ENCODE measurements at regions not wholly inside any gene's neighbourhood (a gene's known extent, or its start where the extent isn't known, plus 50 kb on each side); places are given as distances from the start of the nearest gene placed in this dataset.
"Not testable (repeated sequence)": the region's sequence is repeated elsewhere in the genome, so short reads cannot be mapped to it uniquely, and the experiment has no call there.

DNA sequence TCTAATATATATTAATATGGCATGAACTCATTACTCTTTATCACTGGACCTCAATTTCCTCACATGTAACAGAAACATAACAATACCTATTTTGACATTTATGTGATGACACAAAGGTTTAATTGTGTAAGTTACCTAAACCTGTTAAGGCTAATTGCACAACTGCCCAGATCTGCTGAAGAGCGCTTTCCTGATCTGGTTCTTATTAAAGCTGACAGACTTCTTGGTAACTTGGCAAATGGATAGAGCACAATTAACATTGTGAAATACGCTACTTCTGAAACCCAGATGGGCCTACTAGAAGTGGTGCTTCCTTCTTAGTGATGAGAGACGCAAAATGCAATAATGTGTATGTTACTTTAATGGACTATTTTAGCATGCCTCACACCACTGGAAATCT, 1767.2 kb upstream of the RAG2 start:
- H3K9me3 Mint-ChIP-seq: peaks cover 6% of the 10 kb centered on the region
- no peak for DNase-seq (ENCODE audit: low spot score in 2 of 2)
- H3K27ac Mint-ChIP-seq: no peak overlapping the region

GRCh38 chr11:38356255-38356654, 1758.2 kb upstream of the RAG2 start:
- H3K4me3 Mint-ChIP-seq: no peak overlapping the region
- H3K27me3 Mint-ChIP-seq: no peaks in the 10 kb centered on the region
- H3K27ac Mint-ChIP-seq: no peak overlapping the region
- H3K36me3 Mint-ChIP-seq: no peaks in the 10 kb centered on the region
- ATAC-seq (ENCODE audit: low read depth) (no peak), DNase-seq (ENCODE audit: low spot score in 2 of 2) (no peak)
- H3K9me3 Mint-ChIP-seq: peaks cover 7% of the 10 kb centered on the region
- no peaks in the 10 kb centered on the region for H3K4me1 Mint-ChIP-seq

More for the DNA sequence above, 1767.2 kb upstream of the RAG2 start:
- no peak for ATAC-seq (ENCODE audit: low read depth)
- H3K4me3 Mint-ChIP-seq: no peak overlapping the region
- no peaks in the 10 kb centered on the region for H3K4me1 Mint-ChIP-seq
- H3K36me3 Mint-ChIP-seq: no peaks in the 10 kb centered on the region
- H3K27me3 Mint-ChIP-seq: no peaks in the 10 kb centered on the region

DNA sequence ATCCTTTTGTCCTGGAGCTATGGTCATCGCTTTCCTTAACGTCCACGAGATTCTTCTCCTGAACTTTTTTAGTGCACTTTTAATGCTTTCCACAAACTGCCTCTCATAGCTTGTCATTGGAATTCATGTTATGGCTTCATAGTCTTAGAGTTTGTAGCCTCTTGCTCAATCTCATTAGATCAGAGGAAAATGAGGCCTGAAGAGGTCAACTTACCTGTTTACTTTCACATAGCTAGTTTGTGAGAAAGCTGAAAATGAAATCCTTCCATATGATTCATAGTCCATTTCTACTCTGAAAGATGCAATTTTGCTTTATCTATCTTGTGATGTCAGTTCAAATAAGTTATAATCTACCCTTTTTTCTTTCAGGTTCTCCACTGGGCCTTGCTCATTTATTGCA, 1747.2 kb upstream of the RAG2 start:
- DNase-seq (ENCODE audit: low spot score in 2 of 2) (no peak), ATAC-seq (ENCODE audit: low read depth) (no peak)
- peaks cover 6% of the 10 kb centered on the region for H3K9me3 Mint-ChIP-seq
- no peaks in the 10 kb centered on the region for H3K36me3 Mint-ChIP-seq
- H3K4me3 Mint-ChIP-seq: no peak overlapping the region
- H3K4me1 Mint-ChIP-seq: no peaks in the 10 kb centered on the region
- H3K27ac Mint-ChIP-seq: no peak overlapping the region
- H3K27me3 Mint-ChIP-seq: no peaks in the 10 kb centered on the region

DNA sequence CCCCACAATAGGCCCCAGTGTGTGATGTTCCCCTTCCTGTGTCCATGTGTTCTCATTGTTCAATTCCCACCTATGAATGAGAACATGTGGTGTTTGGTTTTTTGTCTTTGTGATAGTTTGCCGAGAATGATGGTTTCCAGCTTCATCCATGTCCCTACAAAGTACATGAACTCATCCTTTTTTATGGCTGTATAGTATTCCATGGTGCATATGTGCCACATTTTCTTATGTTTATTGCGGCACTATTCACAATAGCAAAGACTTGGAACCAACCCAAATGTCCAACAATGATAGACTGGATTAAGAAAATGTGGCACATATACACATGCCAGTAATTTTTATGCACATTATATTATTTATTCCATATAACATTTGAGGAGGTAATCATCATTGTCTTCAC, 1743.6 kb upstream of the RAG2 start:
- H3K4me1 Mint-ChIP-seq; H3K4me3 Mint-ChIP-seq; H3K36me3 Mint-ChIP-seq; ATAC-seq (ENCODE audit: low read depth); H3K27me3 Mint-ChIP-seq; H3K27ac Mint-ChIP-seq; H3K9me3 Mint-ChIP-seq; DNase-seq (ENCODE audit: low spot score in 2 of 2): not testable (repeated sequence)

DNA sequence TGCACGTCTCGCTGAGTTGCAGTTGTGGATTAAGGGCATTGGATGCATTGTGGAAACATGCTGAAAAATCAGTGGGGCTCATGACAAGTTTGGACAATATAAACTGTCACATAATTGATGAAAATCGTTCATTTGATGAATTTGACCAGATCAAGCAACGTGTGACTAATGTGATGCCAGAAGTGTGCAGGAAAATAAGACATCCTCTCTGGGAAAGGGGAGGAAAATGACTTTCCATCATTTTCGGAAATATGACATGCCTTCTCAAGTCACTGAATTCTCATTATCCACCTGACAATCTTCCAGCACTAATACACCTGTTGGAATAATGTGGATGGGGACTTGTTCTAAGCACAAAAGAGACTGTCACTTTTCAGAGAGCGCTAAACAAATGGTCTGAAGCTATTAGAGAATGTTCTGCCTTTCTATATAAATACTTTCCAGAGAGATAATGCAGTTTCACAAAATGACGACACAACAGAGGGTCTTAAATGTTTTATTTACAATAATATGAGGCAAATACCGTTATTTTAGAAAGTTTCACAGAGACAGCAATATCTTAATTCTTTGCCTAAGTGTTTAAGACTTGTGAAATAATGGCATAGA, 1741.9 kb upstream of the RAG2 start:
- Mint-ChIP-seq H3K4me3 (no peak overlapping the region), H3K9me3 (peaks cover 7% of the 10 kb centered on the region), H3K36me3 (no peaks in the 10 kb centered on the region), H3K4me1 (no peaks in the 10 kb centered on the region), H3K27me3 (no peaks in the 10 kb centered on the region), H3K27ac (no peak overlapping the region)
- no peak for ATAC-seq (ENCODE audit: low read depth)
- DNase-seq (ENCODE audit: low spot score in 2 of 2): no peak

- H3K9me3 Mint-ChIP-seq: peaks cover 10% of the 10 kb centered on the region
- ATAC-seq (ENCODE audit: low read depth); H3K27me3 Mint-ChIP-seq; H3K36me3 Mint-ChIP-seq; DNase-seq (ENCODE audit: low spot score in 2 of 2); H3K27ac Mint-ChIP-seq; H3K4me1 Mint-ChIP-seq; H3K4me3 Mint-ChIP-seq: not testable (repeated sequence)
Measured at GRCh38 chr11:38338022-38338421, 1740.0 kb upstream of the RAG2 start.

- H3K27me3 Mint-ChIP-seq: no peaks in the 10 kb centered on the region
- no peaks in the 10 kb centered on the region for H3K4me1 Mint-ChIP-seq
- ATAC-seq (ENCODE audit: low read depth) (no peak), DNase-seq (ENCODE audit: low spot score in 2 of 2) (no peak)
- no peak overlapping the region for H3K27ac Mint-ChIP-seq
- no peak overlapping the region for H3K4me3 Mint-ChIP-seq
- H3K36me3 Mint-ChIP-seq: no peaks in the 10 kb centered on the region
- H3K9me3 Mint-ChIP-seq: peaks cover 10% of the 10 kb centered on the region
Measured at GRCh38 chr11:38332046-38332445, 1734.0 kb upstream of the RAG2 start.

DNA sequence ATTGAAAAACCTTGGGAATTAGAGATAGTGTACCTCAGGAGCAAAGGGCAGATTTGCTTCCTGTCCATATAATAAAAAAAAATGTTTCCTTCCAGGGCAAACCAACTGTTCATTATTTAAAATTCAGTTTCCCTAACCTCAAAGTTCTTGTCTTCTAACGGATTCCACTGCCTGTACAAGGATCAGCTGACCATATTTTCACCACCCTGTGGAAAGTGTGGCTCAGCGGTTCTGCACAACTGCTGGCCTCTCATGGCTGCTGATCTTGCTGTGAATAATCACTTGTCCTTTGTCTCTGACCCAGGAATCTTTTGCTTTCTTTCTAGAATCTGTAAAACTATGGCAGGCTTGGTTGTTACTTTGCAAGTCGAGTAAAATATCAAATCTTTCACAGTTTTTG, 1732.5 kb upstream of the RAG2 start:
- H3K9me3 Mint-ChIP-seq: peaks cover 6% of the 10 kb centered on the region
- no peak overlapping the region for H3K27ac Mint-ChIP-seq
- DNase-seq (ENCODE audit: low spot score in 2 of 2) (no peak), ATAC-seq (ENCODE audit: low read depth) (no peak)
- no peaks in the 10 kb centered on the region for H3K27me3 Mint-ChIP-seq
- no peaks in the 10 kb centered on the region for H3K4me1 Mint-ChIP-seq
- H3K4me3 Mint-ChIP-seq: no peak overlapping the region
- no peaks in the 10 kb centered on the region for H3K36me3 Mint-ChIP-seq

DNA sequence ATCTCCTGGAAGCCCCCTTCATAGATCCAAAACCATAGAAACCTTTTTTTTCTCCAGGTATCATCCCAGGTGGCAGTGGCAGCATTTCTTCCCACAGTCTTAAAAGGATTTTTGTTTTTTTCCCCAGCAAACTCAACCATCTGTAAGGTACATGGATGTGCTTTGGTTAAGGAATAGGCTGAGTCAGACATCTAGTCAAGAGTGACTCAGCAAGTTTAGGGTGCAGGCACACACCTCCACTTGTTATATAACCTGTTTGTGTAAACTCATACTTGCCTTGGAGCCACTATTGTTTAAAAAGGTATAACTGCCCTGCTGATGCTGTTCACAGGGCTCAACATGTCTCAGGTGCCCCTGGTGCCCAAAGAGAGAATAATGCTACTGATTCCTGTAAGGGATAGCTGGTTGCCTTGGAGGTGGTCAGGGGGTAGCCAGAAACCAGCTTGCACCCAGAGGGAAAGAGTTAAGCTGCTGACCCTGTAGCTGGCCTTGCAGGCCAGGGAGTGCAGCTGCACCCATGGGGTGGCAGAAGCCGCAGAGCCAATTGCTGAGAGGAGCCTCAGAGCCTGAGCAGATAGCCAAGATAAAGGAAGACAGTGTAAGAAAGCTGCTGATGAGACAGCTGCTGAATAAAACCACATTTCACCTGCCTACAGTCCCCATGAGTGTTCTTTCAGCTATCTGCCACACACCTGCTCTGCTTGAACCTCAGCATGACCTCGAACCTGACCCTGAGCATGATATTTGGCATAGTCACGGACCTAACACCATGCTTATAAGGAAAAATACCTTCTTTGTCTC, 1726.1 kb upstream of the RAG2 start:
- no peak for ATAC-seq (ENCODE audit: low read depth)

DNA sequence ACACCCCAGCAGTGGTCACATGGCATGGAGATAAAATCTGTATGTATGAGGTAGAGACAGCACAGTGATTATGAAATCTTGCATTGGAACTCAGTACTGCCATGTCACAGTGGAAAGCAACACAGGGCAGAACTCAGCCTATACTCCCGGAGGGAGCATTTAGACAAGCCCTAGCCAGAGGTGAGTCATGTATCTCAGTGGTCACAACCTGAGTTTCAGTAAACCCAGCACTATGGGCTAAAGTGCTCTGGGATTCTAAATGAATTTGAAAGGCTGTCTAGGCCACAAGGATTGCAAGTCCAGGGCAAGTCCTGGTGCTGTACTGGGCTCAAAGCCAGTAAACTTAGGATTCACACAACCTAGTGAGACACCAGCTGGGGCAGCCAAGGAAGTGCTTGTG, 1717.1 kb upstream of the RAG2 start:
- DNase-seq (ENCODE audit: low spot score in 2 of 2) (no peak), ATAC-seq (ENCODE audit: low read depth) (no peak)
- Mint-ChIP-seq H3K4me3 (no peak overlapping the region), H3K36me3 (no peaks in the 10 kb centered on the region), H3K4me1 (no peaks in the 10 kb centered on the region), H3K27ac (no peak overlapping the region), H3K9me3 (peaks cover 7% of the 10 kb centered on the region), H3K27me3 (no peaks in the 10 kb centered on the region)

More for the DNA sequence above, 1726.1 kb upstream of the RAG2 start:
- Mint-ChIP-seq H3K9me3 (peaks cover 13% of the 10 kb centered on the region), H3K4me3 (no peak overlapping the region), H3K36me3 (no peaks in the 10 kb centered on the region), H3K4me1 (no peaks in the 10 kb centered on the region), H3K27me3 (no peaks in the 10 kb centered on the region), H3K27ac (no peak overlapping the region)
- DNase-seq (ENCODE audit: low spot score in 2 of 2): no peak

DNA sequence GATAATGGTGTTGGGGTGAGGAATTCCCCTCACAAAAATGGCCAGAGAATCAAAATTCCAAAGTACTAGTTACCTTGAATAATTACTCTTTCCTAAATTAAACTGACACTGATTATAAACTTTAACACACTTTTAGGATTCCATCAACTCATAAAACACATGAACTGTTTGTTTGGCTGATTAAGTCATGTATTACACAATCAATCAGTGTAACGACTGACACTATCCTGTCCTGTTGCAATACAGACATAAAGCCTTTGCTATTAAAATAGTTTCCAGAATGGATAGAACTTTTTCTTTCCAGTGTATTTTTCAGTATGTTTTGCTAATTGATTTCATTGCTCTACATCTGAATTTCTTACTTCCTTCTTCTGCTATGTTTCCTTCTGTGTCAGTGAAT, 1709.4 kb upstream of the RAG2 start:
- no peaks in the 10 kb centered on the region for H3K36me3 Mint-ChIP-seq
- no peaks in the 10 kb centered on the region for H3K4me1 Mint-ChIP-seq
- H3K27me3 Mint-ChIP-seq: no peaks in the 10 kb centered on the region
- H3K9me3 Mint-ChIP-seq: peaks cover 5% of the 10 kb centered on the region
- H3K27ac Mint-ChIP-seq: no peak overlapping the region
- DNase-seq (ENCODE audit: low spot score in 2 of 2) (no peak), ATAC-seq (ENCODE audit: low read depth) (no peak)
- no peak overlapping the region for H3K4me3 Mint-ChIP-seq

DNA sequence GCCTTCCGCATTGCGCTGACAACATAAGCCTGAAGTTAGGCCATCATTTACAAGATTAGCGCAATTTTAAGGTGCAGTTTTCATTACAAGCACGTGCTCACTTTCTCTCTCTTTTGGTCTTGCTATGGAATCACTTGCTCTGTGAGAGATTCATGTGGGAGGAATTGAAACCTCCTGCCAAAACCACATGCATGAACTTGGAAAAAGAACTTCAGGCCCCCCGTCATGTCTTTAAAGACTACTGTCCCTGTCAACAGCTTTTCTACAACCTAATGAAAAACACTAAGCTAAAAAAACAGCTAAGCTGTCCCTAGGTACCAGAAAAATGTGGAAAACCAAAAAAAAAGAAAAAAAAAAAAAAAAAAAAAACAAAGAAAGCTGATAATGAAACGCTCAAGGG, 1707.6 kb upstream of the RAG2 start:
- Mint-ChIP-seq H3K36me3 (no peaks in the 10 kb centered on the region), H3K4me3 (no peak overlapping the region), H3K4me1 (no peaks in the 10 kb centered on the region), H3K9me3 (peaks cover 5% of the 10 kb centered on the region), H3K27ac (no peak overlapping the region), H3K27me3 (no peaks in the 10 kb centered on the region)
- ATAC-seq (ENCODE audit: low read depth) (no peak), DNase-seq (ENCODE audit: low spot score in 2 of 2) (no peak)

DNA sequence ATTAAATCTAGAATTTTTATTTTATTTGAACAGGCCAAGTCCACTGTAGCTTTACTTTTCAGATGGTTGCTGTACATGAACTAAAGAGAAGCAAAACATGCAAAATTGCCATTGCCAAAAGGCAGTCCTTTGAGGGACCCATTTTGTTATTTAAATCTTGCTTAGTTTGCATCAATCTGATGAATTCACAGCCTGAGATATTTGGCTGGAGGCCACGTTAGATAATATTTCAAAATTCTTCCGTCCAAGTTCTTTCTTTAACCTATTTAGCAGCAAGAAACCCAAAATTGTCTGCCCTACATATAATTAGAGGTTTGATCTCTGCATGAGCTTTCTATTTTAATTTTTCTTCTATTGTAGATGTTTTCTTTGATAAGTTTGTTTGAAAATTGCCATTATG, 1706.9 kb upstream of the RAG2 start:
- no peaks in the 10 kb centered on the region for H3K36me3 Mint-ChIP-seq
- ATAC-seq (ENCODE audit: low read depth): no peak
- H3K4me3 Mint-ChIP-seq: no peak overlapping the region
- peaks cover 5% of the 10 kb centered on the region for H3K9me3 Mint-ChIP-seq
- H3K27me3 Mint-ChIP-seq: no peaks in the 10 kb centered on the region
- no peaks in the 10 kb centered on the region for H3K4me1 Mint-ChIP-seq
- no peak for DNase-seq (ENCODE audit: low spot score in 2 of 2)
- no peak overlapping the region for H3K27ac Mint-ChIP-seq

DNA sequence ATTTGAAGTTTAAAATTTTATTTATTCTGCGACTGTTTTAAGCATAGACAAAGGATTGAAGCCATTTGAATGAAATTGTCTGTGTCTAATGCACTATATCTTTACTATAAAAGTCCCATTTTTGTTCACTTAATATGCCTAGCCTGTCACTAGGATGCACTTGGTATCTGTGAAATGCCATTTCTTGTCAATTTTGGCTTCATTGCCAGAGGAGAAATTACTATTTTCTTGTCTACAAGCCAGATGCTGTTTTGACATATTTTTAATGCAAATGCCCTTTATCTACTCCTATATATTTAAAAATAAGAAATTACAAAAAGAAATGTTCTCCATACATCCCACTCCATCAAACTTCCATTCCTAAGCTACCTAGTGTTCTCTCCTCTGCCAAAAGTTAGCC, 1704.5 kb upstream of the RAG2 start:
- Mint-ChIP-seq H3K4me1 (no peaks in the 10 kb centered on the region), H3K27me3 (no peaks in the 10 kb centered on the region), H3K4me3 (no peak overlapping the region), H3K27ac (no peak overlapping the region), H3K36me3 (no peaks in the 10 kb centered on the region), H3K9me3 (peaks cover 5% of the 10 kb centered on the region)
- no peak for ATAC-seq (ENCODE audit: low read depth)
- DNase-seq (ENCODE audit: low spot score in 2 of 2): no peak

- no peak overlapping the region for H3K27ac Mint-ChIP-seq
- ATAC-seq (ENCODE audit: low read depth) (no peak), DNase-seq (ENCODE audit: low spot score in 2 of 2) (no peak)
- no peaks in the 10 kb centered on the region for H3K36me3 Mint-ChIP-seq
- H3K4me1 Mint-ChIP-seq: no peaks in the 10 kb centered on the region
- peaks cover 7% of the 10 kb centered on the region for H3K9me3 Mint-ChIP-seq
- no peaks in the 10 kb centered on the region for H3K27me3 Mint-ChIP-seq
- no peak overlapping the region for H3K4me3 Mint-ChIP-seq
Measured at GRCh38 chr11:38300570-38300969, 1702.5 kb upstream of the RAG2 start.

Data from memory B cell (primary cell).